Liver (tissue), 8 donors: ENCODE measurements at regions not wholly inside any gene's neighbourhood (a gene's known extent, or its start where the extent isn't known, plus 50 kb on each side); places are given as distances from the start of the nearest gene placed in this dataset.

Experiments used
- DNase-seq: peaks from one replicate; pipeline ENCODE4 v3.0.0-alpha.2; 2017; ENCODE audit warnings: low spot score
- H3K27ac ChIP-seq, 2 donors: one replicate each; pipeline ENCODE4 v1.7.0; 2013; ENCODE audit warnings: inconsistent platforms in 2 of 2, low read length in 2 of 2, control low read depth in 1 of 2, low read depth in 1 of 2, mild to moderate bottlenecking in 1 of 2
- H3K27me3 ChIP-seq, 4 donors: one replicate each; pipeline versions ENCODE4 v1.6.1 to v1.7.0; 2013; ENCODE audit warnings: low read length in 3 of 4, inconsistent platforms in 1 of 4, mild to moderate bottlenecking in 1 of 4, moderate library complexity in 1 of 4; ENCODE audit not compliant: control insufficient read depth in 4 of 4, insufficient read depth in 4 of 4
- H3K36me3 ChIP-seq, 4 donors: one replicate each; pipeline versions ENCODE4 v1.6.1 to v1.7.0; 2013; ENCODE audit warnings: low read length in 3 of 4, mild to moderate bottlenecking in 3 of 4, low read depth in 1 of 4, moderate library complexity in 1 of 4; ENCODE audit not compliant: control insufficient read depth in 4 of 4, insufficient read depth in 3 of 4
- H3K4me1 ChIP-seq, 4 donors: one replicate each; pipeline versions ENCODE4 v1.6.1 to v1.7.0; 2013; ENCODE audit warnings: low read length in 3 of 4, mild to moderate bottlenecking in 3 of 4, moderate library complexity in 1 of 4; ENCODE audit not compliant: control insufficient read depth in 4 of 4, insufficient read depth in 4 of 4
- H3K4me3 ChIP-seq, 3 donors: one replicate each; pipeline versions ENCODE4 v1.6.1 to v1.7.0; 2013; ENCODE audit warnings: low read length in 3 of 3, control low read depth in 1 of 3, low read depth in 1 of 3, mild to moderate bottlenecking in 1 of 3
- H3K9ac ChIP-seq, 2 donors: one replicate each; pipeline ENCODE4 v1.7.0; 2013; ENCODE audit warnings: low read length in 2 of 2, mild to moderate bottlenecking in 2 of 2, moderate library complexity in 2 of 2, control low read depth in 1 of 2, low read depth in 1 of 2
- H3K9me3 ChIP-seq, 4 donors: one replicate each; pipeline versions ENCODE4 v1.6.1 to v1.7.0; 2013; ENCODE audit warnings: low read length in 3 of 4; ENCODE audit not compliant: control insufficient read depth in 4 of 4
- EGR1 ChIP-seq, 2 donors: IDR thresholded peaks; 2 replicates each; pipeline ENCODE4 v1.6.1; 2016 to 2018; ENCODE audit warnings: antibody characterized with exemption in 2 of 2, low read depth in 2 of 2
- FOXA2 ChIP-seq: IDR thresholded peaks from 2 replicates; pipeline ENCODE4 v1.6.1; 2016; ENCODE audit warnings: antibody characterized with exemption
- GABPA ChIP-seq, 2 donors: IDR thresholded peaks in 1 of 2; conservative IDR thresholded peaks in 1 of 2; 2 replicates each; pipeline ENCODE4 v1.6.1; 2016; ENCODE audit warnings: antibody characterized with exemption in 2 of 2, mild to moderate bottlenecking in 1 of 2, moderate library complexity in 1 of 2
- HNF4G ChIP-seq: IDR thresholded peaks from 2 replicates; pipeline ENCODE4 v1.6.1; 2016; ENCODE audit warnings: antibody characterized with exemption
- NR2F2 ChIP-seq: IDR thresholded peaks from 2 replicates; pipeline ENCODE4 v1.6.1; 2016; ENCODE audit warnings: antibody characterized with exemption
- RAD21 ChIP-seq, 2 donors: IDR thresholded peaks; 2 replicates each; pipeline ENCODE4 v1.6.1; 2016; ENCODE audit warnings: antibody characterized with exemption in 2 of 2, mild to moderate bottlenecking in 2 of 2
- RXRA ChIP-seq, 2 donors: IDR thresholded peaks; 2 replicates each; pipeline ENCODE4 v1.6.1; 2017 to 2018; ENCODE audit warnings: antibody characterized with exemption in 2 of 2, mild to moderate bottlenecking in 1 of 2
- SP1 ChIP-seq: IDR thresholded peaks from 2 replicates; pipeline ENCODE4 v1.6.1; 2018; ENCODE audit warnings: antibody characterized with exemption, mild to moderate bottlenecking
- YY1 ChIP-seq: IDR thresholded peaks from 2 replicates; pipeline ENCODE4 v1.6.1; 2016; ENCODE audit warnings: antibody characterized with exemption, mild to moderate bottlenecking
- WGBS: extraction: QIAGEN DNeasy Blood & Tissue Kit; methylation state at CpG from one replicate; pipeline ENCODE4 v1.1.7; 2013; 5-methylcytosine and 5-hydroxymethylcytosine counted together
- TF ChIP-seq, protein P1 (sequence below): IDR thresholded peaks from 2 replicates; pipeline ENCODE4 v1.6.1; 2016; ENCODE audit warnings: antibody characterized with exemption, mild to moderate bottlenecking
- TF ChIP-seq, protein P2 (sequence below): IDR thresholded peaks from 2 replicates; pipeline ENCODE4 v1.6.1; 2016; ENCODE audit warnings: antibody characterized with exemption
- TF ChIP-seq, protein P3 (sequence below): fragments of 150-350 bp; IDR thresholded peaks from 2 replicates; pipeline ENCODE4 v1.5.1; 2017; ENCODE audit warnings: improper control_type of control experiment, low read depth, low read length; ENCODE audit not compliant: missing input control
- donor health status: healthy.
- donor health status: healthy.
- donor health status: healthy.
- donor health status: healthy.
- donor health status: healthy.

DNA sequence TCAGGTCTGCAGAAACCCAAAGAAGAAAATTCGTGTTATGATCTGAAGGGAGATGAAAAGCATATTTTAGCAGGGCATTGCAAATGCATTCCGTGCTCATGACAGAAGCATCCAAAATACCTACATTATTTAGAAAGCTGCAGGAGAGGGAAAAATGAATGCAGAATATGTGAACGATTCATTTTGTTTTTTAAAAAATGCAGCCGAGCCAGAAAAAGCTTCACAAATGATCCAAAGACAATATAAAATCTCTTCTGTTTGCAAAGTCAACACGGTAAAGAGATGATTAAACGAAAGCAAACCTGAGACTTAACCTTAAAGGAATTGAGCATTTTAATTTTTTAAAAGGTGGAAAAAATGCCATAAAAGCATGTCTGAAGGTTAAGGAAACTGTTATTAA is 136.1 kb upstream of the SULF2 start:
- Histone ChIP-seq H3K9me3 (no peaks in the 10 kb centered on the region), H3K4me3 (no peak overlapping the region), H3K27ac (no peak overlapping the region), H3K27me3 (peaks cover 0 to 23% (median 0%) of the 10 kb centered on the region in 4 donors), H3K36me3 (no peaks in the 10 kb centered on the region), H3K9ac (no peak overlapping the region), H3K4me1 (no peaks in the 10 kb centered on the region)
- WGBS, result 64% methylated on average over 6 of the region's 6 CpGs
- no peak for DNase-seq
- TF ChIP-seq NR2F2 (no peak), SP1 (no peak), EGR1 (IDR thresholded peaks at IDR 0.05; ENCODE audit: low read depth in 2 of 2) (no peak), YY1 (no peak), RAD21 (IDR thresholded peaks at IDR 0.05) (no peak), GABPA (IDR thresholded peaks at IDR 0.05 in 1 of 2, conservative IDR thresholded peaks at IDR 0.05 in 1 of 2) (no peak), FOXA2 (no peak), HNF4G (no peak), RXRA (IDR thresholded peaks at IDR 0.05) (no peak)
- TF ChIP-seq, protein P1, sequence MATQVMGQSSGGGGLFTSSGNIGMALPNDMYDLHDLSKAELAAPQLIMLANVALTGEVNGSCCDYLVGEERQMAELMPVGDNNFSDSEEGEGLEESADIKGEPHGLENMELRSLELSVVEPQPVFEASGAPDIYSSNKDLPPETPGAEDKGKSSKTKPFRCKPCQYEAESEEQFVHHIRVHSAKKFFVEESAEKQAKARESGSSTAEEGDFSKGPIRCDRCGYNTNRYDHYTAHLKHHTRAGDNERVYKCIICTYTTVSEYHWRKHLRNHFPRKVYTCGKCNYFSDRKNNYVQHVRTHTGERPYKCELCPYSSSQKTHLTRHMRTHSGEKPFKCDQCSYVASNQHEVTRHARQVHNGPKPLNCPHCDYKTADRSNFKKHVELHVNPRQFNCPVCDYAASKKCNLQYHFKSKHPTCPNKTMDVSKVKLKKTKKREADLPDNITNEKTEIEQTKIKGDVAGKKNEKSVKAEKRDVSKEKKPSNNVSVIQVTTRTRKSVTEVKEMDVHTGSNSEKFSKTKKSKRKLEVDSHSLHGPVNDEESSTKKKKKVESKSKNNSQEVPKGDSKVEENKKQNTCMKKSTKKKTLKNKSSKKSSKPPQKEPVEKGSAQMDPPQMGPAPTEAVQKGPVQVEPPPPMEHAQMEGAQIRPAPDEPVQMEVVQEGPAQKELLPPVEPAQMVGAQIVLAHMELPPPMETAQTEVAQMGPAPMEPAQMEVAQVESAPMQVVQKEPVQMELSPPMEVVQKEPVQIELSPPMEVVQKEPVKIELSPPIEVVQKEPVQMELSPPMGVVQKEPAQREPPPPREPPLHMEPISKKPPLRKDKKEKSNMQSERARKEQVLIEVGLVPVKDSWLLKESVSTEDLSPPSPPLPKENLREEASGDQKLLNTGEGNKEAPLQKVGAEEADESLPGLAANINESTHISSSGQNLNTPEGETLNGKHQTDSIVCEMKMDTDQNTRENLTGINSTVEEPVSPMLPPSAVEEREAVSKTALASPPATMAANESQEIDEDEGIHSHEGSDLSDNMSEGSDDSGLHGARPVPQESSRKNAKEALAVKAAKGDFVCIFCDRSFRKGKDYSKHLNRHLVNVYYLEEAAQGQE, result no peak
- TF ChIP-seq, protein P2, sequence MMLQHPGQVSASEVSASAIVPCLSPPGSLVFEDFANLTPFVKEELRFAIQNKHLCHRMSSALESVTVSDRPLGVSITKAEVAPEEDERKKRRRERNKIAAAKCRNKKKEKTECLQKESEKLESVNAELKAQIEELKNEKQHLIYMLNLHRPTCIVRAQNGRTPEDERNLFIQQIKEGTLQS, result no peak

DNA sequence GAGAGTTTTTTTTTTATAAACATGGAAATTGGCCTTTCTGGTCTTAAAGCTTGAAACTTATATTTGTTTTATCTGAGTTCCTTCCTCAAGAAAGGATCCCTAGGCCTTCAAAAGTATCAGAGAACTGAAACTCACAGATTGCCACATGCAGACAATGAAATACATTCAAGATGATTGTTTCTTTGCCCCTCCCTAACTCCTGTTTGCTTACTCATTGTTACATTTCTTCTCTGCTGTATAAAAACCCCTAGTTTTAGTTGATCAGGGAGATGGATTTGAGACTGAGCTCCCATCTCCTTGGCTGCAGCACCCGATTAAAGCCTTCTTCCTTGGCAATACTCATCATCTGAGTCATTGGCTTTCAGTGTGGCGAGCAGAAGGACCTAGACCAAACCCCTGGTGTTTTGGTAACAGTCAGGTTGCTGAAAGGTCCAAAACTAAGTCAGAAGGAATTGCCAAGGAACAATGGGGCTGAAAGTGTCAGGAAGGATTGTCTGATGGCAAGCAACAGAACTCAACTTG is 132.3 kb upstream of the SULF2 start:
- no peaks in the 10 kb centered on the region for H3K4me1 ChIP-seq
- H3K27me3 ChIP-seq, result peaks cover 0 to 9% (median 0%) of the 10 kb centered on the region in 4 donors
- no peak overlapping the region for H3K9ac ChIP-seq
- H3K27ac ChIP-seq, result no peak overlapping the region
- 88% methylated on average over 2 of the region's 2 CpGs for WGBS
- no peak overlapping the region for H3K4me3 ChIP-seq
- no peaks in the 10 kb centered on the region for H3K36me3 ChIP-seq
- TF ChIP-seq, protein P3, sequence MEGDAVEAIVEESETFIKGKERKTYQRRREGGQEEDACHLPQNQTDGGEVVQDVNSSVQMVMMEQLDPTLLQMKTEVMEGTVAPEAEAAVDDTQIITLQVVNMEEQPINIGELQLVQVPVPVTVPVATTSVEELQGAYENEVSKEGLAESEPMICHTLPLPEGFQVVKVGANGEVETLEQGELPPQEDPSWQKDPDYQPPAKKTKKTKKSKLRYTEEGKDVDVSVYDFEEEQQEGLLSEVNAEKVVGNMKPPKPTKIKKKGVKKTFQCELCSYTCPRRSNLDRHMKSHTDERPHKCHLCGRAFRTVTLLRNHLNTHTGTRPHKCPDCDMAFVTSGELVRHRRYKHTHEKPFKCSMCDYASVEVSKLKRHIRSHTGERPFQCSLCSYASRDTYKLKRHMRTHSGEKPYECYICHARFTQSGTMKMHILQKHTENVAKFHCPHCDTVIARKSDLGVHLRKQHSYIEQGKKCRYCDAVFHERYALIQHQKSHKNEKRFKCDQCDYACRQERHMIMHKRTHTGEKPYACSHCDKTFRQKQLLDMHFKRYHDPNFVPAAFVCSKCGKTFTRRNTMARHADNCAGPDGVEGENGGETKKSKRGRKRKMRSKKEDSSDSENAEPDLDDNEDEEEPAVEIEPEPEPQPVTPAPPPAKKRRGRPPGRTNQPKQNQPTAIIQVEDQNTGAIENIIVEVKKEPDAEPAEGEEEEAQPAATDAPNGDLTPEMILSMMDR, result no peak
- TF ChIP-seq RXRA (IDR thresholded peaks at IDR 0.05), result no peak
- DNase-seq, result no peak
- no peaks in the 10 kb centered on the region for H3K9me3 ChIP-seq

DNA sequence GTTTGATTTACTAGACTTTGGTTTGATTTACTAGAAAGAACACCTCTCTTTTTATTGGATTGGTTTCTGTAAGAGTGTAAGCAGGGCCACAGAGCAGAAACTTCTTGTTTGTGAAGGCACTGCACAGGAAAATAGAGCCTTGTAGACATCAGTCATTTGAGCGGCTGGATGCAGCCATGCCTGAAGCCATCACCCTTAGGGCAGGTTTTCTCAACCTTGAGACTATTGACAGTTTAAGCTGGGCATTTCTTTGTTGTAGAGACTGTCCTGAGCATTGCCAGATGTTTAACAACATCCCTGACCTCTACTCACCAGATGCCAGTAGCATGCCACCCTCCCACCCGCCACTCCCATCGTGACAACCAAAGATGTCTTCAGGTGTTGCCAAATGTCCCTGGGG is 130.2 kb upstream of the SULF2 start:
- H3K9ac ChIP-seq, result no peak overlapping the region
- no peak overlapping the region for H3K27ac ChIP-seq
- H3K27me3 ChIP-seq, result peaks cover 0 to 4% (median 0%) of the 10 kb centered on the region in 4 donors
- no peak overlapping the region for H3K4me3 ChIP-seq
- no peaks in the 10 kb centered on the region for H3K36me3 ChIP-seq
- 96% methylated on average over 3 of the region's 3 CpGs for WGBS
- TF ChIP-seq NR2F2, result no peak
- no peak for DNase-seq
- no peaks in the 10 kb centered on the region for H3K9me3 ChIP-seq
- no peaks in the 10 kb centered on the region for H3K4me1 ChIP-seq
